Lung (tissue), 11 donors: ENCODE measurements at regions not wholly inside any gene's neighbourhood (a gene's known extent, or its start where the extent isn't known, plus 50 kb on each side); places are given as distances from the start of the nearest gene placed in this dataset.

ENCODE experiments used
- ATAC-seq: fragments of 200-7000 bp; cut with Tn5 transposase; one replicate; pipeline ENCODE4 v1.9.1; 2020; ENCODE audit warnings: moderate number of reproducible peaks; ENCODE audit not compliant: insufficient read depth, low FRiP score
- DNase-seq, 3 donors: peaks; one replicate each; pipeline ENCODE4 v3.0.0-alpha.2; 2013 to 2017
- H3K27ac ChIP-seq, 2 donors: one replicate each; pipeline ENCODE4 v1.5.1; 2013; ENCODE audit warnings: mild to moderate bottlenecking in 2 of 2, moderate library complexity in 2 of 2, control low read depth in 1 of 2, inconsistent platforms in 1 of 2, low read depth in 1 of 2, low read length in 1 of 2
- H3K27me3 ChIP-seq, 3 donors: one replicate each; pipeline ENCODE4 v1.5.1; 2013; ENCODE audit warnings: low read length in 2 of 3; ENCODE audit not compliant: control insufficient read depth in 3 of 3, insufficient read depth in 3 of 3
- H3K36me3 ChIP-seq, 4 donors: one replicate each; pipeline ENCODE4 v1.5.1; 2013; ENCODE audit warnings: low read length in 4 of 4, mild to moderate bottlenecking in 1 of 4, moderate library complexity in 1 of 4; ENCODE audit not compliant: control insufficient read depth in 4 of 4, insufficient read depth in 4 of 4
- H3K4me1 ChIP-seq, 5 donors: one replicate each; pipeline ENCODE4 v1.5.1; 2013; ENCODE audit warnings: low read length in 5 of 5, mild to moderate bottlenecking in 2 of 5, moderate library complexity in 1 of 5; ENCODE audit not compliant: control insufficient read depth in 5 of 5, insufficient read depth in 5 of 5
- H3K4me3 ChIP-seq: one replicate; pipeline ENCODE4 v1.5.1; 2013; ENCODE audit warnings: mild to moderate bottlenecking, control low read depth, moderate library complexity
- H3K9ac ChIP-seq, 2 donors: one replicate each; pipeline ENCODE4 v1.5.1; 2013; ENCODE audit warnings: low read length in 2 of 2, control low read depth in 1 of 2; ENCODE audit not compliant: insufficient read depth in 1 of 2
- H3K9me3 ChIP-seq, 4 donors: one replicate each; pipeline ENCODE4 v1.5.1; 2013; ENCODE audit warnings: low read length in 3 of 4, mild to moderate bottlenecking in 1 of 4, moderate library complexity in 1 of 4; ENCODE audit not compliant: control insufficient read depth in 4 of 4, insufficient read depth in 3 of 4
- CTCF ChIP-seq: IDR thresholded peaks from 2 replicates; pipeline ENCODE4 v1.5.1; 2012; ENCODE audit warnings: mild to moderate bottlenecking; ENCODE audit errors: control extremely low read depth, extremely low read depth
- WGBS, 2 donors: extraction: QIAGEN DNeasy Blood & Tissue Kit; methylation state at CpG; one replicate each; pipeline ENCODE4 v1.1.7; 2013; 5-methylcytosine and 5-hydroxymethylcytosine counted together
- donor health status: control.
- donor health status: control.
- donor health status: Bipolar disorder and iron deficiency.
- donor health status: healthy.
- donor health status: DM: yes; HTN: yes; CAD: no.

DNA sequence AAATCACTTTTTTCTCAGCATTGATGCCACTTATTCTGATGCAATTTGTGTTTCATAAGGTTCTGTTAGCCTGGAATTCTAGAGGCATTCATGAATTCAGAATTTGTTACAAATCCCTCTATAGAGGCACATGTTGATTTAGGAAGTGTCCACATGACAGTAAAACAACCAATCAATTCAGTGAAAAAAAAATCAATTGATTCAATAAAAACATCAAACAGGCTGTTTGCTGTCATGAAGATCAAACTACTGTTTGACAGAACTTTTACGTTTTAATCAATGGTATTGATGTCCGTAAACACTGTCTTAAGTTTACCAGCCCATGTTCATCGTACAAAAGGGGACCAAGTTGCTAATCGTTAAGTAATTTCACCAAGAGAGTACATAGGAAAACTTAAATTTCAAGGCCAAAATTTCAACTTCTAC, 261.5 kb downstream of the FIGN start:
- Histone ChIP-seq H3K27me3 (no peaks in the 10 kb centered on the region), H3K9me3 (no peaks in the 10 kb centered on the region), H3K4me3 (no peak overlapping the region), H3K4me1 (peaks cover 0 to 6% (median 0%) of the 10 kb centered on the region in 5 donors), H3K9ac (no peak overlapping the region), H3K36me3 (no peaks in the 10 kb centered on the region), H3K27ac (no peak overlapping the region)
- DNase-seq (no peak), ATAC-seq (no peak)
- no peak for TF ChIP-seq CTCF
- 77 to 84% methylated on average over 4 of the region's 4 CpGs for WGBS, 2 donors

- no peaks in the 10 kb centered on the region for H3K36me3 ChIP-seq
- DNase-seq (no peak), ATAC-seq (no peak)
- H3K9me3 ChIP-seq: no peaks in the 10 kb centered on the region
- no peak overlapping the region for H3K27ac ChIP-seq
- H3K4me3 ChIP-seq: no peak overlapping the region
- peaks cover 0 to 7% (median 0%) of the 10 kb centered on the region in 5 donors for H3K4me1 ChIP-seq
- TF ChIP-seq CTCF: no peak
- no peak overlapping the region for H3K9ac ChIP-seq
- H3K27me3 ChIP-seq: no peaks in the 10 kb centered on the region
- WGBS, 2 donors: 13 to 27% methylated on average over 1 of the region's 1 CpG
Measured at GRCh38 chr2:163471947-163472346, 263.9 kb downstream of the FIGN start.

DNA sequence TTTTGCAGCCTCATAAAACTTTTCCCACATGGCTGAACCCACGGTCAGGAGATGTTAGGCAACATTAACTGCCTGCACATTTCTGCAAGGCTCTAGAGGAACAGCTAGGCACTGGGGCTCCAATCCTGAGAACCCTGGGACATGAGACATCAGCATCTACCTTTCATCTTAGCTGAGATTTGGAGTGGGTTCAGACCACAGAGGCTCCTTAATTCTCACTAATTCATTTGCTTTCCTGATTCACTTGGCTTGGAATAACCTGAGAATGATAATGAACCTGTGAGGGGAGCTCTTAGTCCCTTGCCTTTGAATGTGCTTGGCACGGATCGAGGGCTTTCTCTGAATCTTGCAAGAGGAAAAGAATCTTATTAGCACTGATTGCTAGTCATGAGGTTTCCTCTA, 266.2 kb downstream of the FIGN start:
- Histone ChIP-seq H3K4me3 (no peak overlapping the region), H3K9me3 (no peaks in the 10 kb centered on the region), H3K36me3 (no peaks in the 10 kb centered on the region), H3K27me3 (no peaks in the 10 kb centered on the region), H3K27ac (no peak overlapping the region), H3K9ac (no peak overlapping the region), H3K4me1 (peaks cover 0 to 29% (median 0%) of the 10 kb centered on the region in 5 donors)
- 25 to 35% methylated on average over 3 of the region's 3 CpGs for WGBS, 2 donors
- ATAC-seq (no peak), DNase-seq (peak in 2 of 3 donors; percentile 15 to 60)
- no peak for TF ChIP-seq CTCF

GRCh38 chr2:163467251-163467630, 268.6 kb downstream of the FIGN start:
- Histone ChIP-seq H3K36me3 (no peaks in the 10 kb centered on the region), H3K9ac (no peak overlapping the region), H3K4me3 (no peak overlapping the region), H3K4me1 (peaks cover 0 to 29% (median 0%) of the 10 kb centered on the region in 5 donors), H3K27me3 (no peaks in the 10 kb centered on the region), H3K27ac (no peak overlapping the region), H3K9me3 (no peaks in the 10 kb centered on the region)
- DNase-seq: no peak
- no peak for ATAC-seq
- 92 to 94% methylated on average over 10 of the region's 10 CpGs for WGBS, 2 donors
- TF ChIP-seq CTCF: no peak
